Fibroblast of skin of left biceps (primary cell): ENCODE measurements at regions not wholly inside any gene's neighbourhood (a gene's known extent, or its start where the extent isn't known, plus 50 kb on each side); places are given as distances from the start of the nearest gene placed in this dataset.
"Not testable (repeated sequence)": the region's sequence is repeated elsewhere in the genome, so short reads cannot be mapped to it uniquely, and the experiment has no call there.

Experiments
- DNase-seq, 2 experiments: peaks; one replicate each; pipeline ENCODE4 v3.0.0-alpha.2; 2013; ENCODE audit warnings: low read depth in 2 of 2

GRCh38 chr2:56510610-56511009 is 326.8 kb downstream of the CCDC85A start:
- no peak for DNase-seq

- no peak for DNase-seq
These were observed 331.6 kb downstream of the CCDC85A start for GRCh38 chr2:56515399-56515798.

- DNase-seq: no peak
These were observed 336.0 kb downstream of the CCDC85A start for GRCh38 chr2:56519806-56520205.

- peak in 1 of 2 experiments; percentile 10 for DNase-seq
These were observed 338.9 kb downstream of the CCDC85A start for GRCh38 chr2:56522605-56523089.

- peak in 1 of 2 experiments; percentile 22 for DNase-seq
These were observed 340.0 kb downstream of the CCDC85A start for GRCh38 chr2:56523816-56524215.

- DNase-seq: no peak
These were observed 348.1 kb downstream of the CCDC85A start for GRCh38 chr2:56531668-56532420.

GRCh38 chr2:56534321-56534720 is 350.5 kb downstream of the CCDC85A start:
- DNase-seq: peak in 1 of 2 experiments; percentile 32

- DNase-seq: no peak
These were observed 354.0 kb downstream of the CCDC85A start for GRCh38 chr2:56537756-56538155.

- no peak for DNase-seq
These were observed 355.8 kb downstream of the CCDC85A start for GRCh38 chr2:56539618-56540017.

GRCh38 chr2:56540467-56540866 is 356.7 kb downstream of the CCDC85A start:
- DNase-seq: no peak

GRCh38 chr2:56540916-56541315 is 357.1 kb downstream of the CCDC85A start:
- DNase-seq: no peak

- no peak for DNase-seq
These were observed 358.4 kb downstream of the CCDC85A start for GRCh38 chr2:56542213-56542612.

- no peak for DNase-seq
These were observed 381.4 kb downstream of the CCDC85A start for GRCh38 chr2:56565143-56565542.

GRCh38 chr2:56571074-56571473 is 387.3 kb downstream of the CCDC85A start:
- no peak for DNase-seq

GRCh38 chr2:56576001-56576400 is 392.2 kb downstream of the CCDC85A start:
- DNase-seq: no peak

- DNase-seq: peak; percentile 61 to 69
These were observed 396.5 kb downstream of the CCDC85A start for GRCh38 chr2:56580242-56580641.

GRCh38 chr2:56582570-56582969 is 398.8 kb downstream of the CCDC85A start:
- no peak for DNase-seq

GRCh38 chr2:56583796-56584315 is 400.1 kb downstream of the CCDC85A start:
- DNase-seq: no peak

GRCh38 chr2:56587456-56587855 is 403.7 kb downstream of the CCDC85A start:
- DNase-seq: peak; percentile 24 to 45

GRCh38 chr2:56589194-56589593 is 405.4 kb downstream of the CCDC85A start:
- DNase-seq: no peak

- DNase-seq: no peak
These were observed 406.0 kb downstream of the CCDC85A start for GRCh38 chr2:56589835-56590234.

- DNase-seq: no peak
These were observed 406.8 kb downstream of the CCDC85A start for GRCh38 chr2:56590611-56591010.

- DNase-seq: not testable (repeated sequence)
These were observed 422.3 kb downstream of the CCDC85A start for GRCh38 chr2:56606086-56606485.
